HK-2 (cell line): ENCODE measurements at regions not wholly inside any gene's neighbourhood (a gene's known extent, or its start where the extent isn't known, plus 50 kb on each side); places are given as distances from the start of the nearest gene placed in this dataset.

Experiments used
- DNase-seq: peaks from one replicate; pipeline ENCODE4 v3.0.0-alpha.2; 2018; ENCODE audit not compliant: unreplicated experiment

DNA sequence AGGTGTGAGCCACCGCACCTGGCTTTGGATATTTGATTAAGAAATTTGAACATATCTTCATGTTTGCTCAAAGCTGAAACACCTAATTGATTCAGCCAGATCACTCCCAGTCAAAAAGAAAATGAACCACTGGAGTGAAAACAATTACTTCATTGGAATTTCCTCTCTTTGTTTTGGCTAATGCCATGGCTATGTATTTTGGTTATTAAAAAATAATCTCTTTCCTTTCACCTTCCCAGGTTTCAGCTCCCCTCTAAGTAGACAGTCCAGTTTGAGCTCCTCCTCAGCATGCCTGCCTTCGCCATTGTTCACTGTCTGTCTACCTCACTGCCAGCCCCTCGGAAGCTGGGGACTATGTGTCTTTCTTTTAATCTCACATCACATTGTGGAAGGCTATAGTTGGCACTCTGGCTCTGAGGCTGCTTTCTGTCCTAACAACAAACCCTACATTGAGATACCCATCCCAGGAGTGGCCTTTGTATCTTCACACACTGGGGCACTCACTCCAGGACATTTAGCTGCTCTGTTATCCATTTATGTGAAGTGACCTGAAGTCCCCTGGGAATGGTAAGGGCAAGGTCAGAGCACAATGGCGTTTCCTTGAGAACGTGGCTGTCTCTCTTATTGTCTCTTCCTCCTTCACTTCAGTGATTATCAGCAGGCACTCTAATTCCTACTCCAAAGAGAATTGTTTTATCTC, 764.0 kb upstream of the CITED2 start:
- no peak for DNase-seq

DNA sequence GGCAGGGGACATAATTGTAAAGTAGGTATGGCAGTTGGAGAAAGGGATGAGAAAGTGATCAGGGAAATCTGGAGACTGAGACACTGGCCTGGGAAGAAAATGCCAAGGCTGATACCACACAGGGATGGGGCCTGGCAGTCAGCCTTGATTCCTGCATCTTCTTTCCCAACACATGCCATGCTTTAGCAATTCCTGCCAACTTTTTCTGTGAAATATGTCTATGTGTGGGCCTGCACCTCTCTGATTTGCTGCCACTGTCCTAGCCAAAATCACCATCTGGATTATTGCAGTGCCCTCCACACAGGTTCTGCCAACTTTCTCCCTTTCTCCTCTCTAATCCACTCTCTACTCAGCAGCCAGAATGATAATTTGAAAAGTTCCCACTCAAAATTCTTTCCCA, 759.8 kb upstream of the CITED2 start:
- DNase-seq: no peak

DNA sequence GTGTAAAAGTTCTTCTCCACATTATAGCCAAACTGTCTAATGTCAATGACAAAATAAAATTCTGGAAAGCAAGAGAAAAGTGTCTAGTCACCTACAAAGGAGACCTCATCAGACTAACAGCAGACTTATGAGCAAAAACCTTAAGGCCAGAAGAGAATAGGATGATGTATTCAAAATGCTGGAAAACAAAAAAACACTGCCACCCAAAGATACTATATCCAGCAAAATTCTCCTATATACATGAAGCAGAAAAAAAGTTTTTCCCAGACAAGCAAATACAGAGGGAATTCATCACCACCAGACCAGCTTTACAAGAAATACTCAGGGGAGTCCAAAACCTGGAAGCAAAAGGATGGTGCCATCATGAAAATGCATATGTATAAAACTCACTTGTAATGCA, 755.6 kb upstream of the CITED2 start:
- DNase-seq: no peak

- DNase-seq: no peak
Measured at GRCh38 chr6:140124498-140124897, 750.0 kb upstream of the CITED2 start.

DNA sequence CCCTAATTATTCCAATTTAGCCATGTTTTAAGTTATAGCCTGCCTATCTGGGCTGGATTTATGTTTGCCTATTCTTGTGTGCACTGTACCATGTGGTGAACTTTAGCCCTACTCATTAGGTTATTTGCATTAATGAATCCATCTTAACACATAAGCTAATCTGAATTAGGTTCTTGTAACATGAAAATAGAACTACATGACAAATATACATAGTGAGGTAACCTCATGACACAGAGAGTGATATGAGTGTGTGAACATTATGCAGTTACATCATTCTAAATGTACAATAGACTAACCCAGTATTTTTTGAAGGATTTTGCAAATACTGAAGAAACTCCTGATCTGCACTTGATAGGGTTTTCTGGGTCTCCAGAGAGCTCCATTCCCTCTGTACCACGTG, 733.7 kb upstream of the CITED2 start:
- DNase-seq: no peak

DNA sequence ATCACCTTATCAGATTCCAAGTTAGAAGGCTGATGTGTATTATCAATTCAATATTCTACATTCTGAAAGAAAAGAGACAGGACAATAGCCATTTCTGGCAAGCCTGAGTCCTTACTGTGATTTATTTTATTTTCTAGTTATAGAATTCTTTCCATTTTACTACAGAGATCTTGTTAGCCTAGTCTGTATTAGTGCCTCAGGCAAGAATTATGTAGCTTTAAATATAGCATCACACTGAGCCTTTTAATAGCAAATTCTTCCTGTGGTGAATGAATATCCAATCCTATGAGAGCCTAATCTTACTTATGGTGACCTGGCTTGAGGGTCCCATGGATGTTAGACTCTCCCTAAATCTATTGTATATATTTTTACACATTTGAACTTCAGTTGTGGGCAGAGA, 732.8 kb upstream of the CITED2 start:
- no peak for DNase-seq

DNA sequence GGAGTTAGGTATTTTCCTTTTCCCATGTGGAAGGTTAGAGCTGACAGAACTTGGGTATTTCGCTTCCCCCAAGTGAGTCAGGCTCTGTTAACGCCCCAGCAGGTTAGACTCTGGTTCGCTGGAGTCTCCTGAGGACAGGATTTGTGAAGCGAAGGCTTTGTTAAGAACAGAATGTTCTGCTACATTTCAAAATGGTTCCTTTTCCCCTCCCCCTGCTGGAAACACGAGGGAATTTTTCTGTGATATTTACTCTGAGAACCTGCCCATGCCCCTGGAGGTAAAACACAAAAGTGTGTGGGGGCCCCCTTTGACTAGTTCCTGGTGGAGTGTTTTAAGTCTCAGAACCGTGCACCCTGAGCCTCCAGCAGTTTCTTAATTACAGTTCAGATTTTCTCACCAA, 731.4 kb upstream of the CITED2 start:
- DNase-seq: no peak

GRCh38 chr6:140105241-140105640, 730.8 kb upstream of the CITED2 start:
- DNase-seq: no peak

- no peak for DNase-seq
Measured at GRCh38 chr6:140101818-140102217, 727.4 kb upstream of the CITED2 start.

DNA sequence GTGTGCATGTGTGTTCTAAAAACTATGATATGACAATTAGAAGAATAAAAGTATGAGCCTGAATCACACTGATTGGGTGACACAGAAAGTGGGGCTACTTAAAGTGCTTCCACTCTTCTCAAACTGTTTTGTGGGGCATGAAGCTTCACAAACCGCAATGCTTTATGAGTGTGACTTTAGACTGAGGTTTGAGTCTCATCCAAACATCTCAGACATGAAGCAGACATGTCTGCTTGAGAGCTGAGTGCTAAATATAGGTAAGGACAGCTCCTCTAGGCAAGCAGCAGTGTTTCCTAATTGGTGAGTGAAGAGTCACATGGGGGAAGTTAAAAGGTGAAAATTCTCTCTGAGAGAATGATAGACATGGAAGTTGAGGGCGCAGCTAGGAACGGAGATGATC, 726.9 kb upstream of the CITED2 start:
- DNase-seq: no peak

- DNase-seq: no peak
Measured at GRCh38 chr6:140095532-140095931, 721.1 kb upstream of the CITED2 start.

DNA sequence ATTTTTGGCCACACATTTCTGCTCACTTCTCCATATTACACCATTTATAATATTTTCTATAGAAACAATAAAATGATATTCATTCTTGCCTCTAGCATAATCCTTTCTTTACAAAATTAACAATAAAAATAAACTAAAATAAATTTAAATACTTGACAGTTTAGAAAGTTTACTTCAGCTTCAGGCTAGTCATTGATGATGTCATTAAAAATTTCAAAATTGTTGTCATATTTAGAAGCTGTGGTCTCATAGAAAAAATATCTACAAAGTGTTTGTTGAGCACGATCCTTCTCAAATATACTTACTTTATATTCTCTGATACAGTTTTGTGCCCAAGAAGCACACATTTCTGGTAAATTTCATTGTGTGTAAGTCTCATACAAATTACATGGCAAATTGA, 717.4 kb upstream of the CITED2 start:
- DNase-seq: no peak

DNA sequence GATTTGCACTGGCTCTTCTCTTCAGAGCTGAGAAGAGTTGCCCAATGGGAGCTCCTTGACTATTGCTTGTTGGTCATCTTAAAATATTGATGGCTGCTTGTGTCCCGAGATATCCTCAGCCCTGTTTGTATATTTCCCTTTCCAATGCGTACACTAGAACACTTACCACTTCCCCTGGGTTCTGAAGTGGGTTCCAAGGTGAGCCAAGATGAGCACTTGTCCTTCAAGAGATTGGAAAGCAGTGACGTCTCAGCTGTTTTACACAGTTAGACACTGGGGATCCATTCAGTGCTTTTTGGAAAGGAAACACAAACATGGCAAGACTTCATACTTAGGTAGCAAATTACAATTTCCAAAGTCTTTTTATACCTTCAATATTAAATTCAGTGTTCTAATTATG, 716.4 kb upstream of the CITED2 start:
- DNase-seq: no peak

DNA sequence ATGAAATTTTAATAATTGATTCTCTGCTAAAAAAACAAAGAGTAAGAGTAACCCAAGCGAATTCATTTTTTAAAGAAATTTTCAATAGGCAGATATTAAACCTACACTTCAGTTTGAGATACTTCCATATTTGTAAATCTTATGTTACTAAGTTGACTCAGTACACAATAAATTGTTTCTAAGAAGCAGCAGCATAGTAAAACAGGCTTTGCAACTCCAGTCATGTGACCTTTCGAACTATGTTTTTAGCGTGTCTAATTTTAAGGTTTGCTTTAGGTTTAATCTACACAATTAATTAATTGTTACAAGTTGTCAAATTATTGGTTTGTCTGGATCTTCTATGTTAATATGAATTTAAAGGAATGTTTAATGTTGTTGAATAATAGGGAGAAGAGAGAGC, 708.9 kb upstream of the CITED2 start:
- no peak for DNase-seq

GRCh38 chr6:140082867-140083297, 708.4 kb upstream of the CITED2 start:
- no peak for DNase-seq

DNA sequence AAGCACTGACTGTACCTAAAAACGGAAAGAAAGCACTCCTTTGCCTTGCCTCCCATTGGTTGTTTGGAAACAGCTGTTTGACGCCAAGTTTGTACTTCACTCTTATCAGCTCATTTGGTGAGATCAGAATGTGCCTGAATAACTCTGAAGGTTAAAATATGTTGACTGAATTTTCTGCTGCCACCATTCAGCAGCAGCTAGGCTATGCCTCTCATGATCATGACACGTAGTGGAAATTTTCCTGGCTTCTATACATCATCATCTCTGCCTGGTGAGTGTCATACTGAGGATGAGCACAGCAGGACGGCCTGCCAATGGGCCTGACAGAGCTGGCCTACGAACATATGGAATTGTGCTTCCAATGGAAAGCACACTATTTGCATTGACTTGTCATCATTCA, 704.9 kb upstream of the CITED2 start:
- no peak for DNase-seq

GRCh38 chr6:140078561-140079125, 704.2 kb upstream of the CITED2 start:
- DNase-seq: no peak

DNA sequence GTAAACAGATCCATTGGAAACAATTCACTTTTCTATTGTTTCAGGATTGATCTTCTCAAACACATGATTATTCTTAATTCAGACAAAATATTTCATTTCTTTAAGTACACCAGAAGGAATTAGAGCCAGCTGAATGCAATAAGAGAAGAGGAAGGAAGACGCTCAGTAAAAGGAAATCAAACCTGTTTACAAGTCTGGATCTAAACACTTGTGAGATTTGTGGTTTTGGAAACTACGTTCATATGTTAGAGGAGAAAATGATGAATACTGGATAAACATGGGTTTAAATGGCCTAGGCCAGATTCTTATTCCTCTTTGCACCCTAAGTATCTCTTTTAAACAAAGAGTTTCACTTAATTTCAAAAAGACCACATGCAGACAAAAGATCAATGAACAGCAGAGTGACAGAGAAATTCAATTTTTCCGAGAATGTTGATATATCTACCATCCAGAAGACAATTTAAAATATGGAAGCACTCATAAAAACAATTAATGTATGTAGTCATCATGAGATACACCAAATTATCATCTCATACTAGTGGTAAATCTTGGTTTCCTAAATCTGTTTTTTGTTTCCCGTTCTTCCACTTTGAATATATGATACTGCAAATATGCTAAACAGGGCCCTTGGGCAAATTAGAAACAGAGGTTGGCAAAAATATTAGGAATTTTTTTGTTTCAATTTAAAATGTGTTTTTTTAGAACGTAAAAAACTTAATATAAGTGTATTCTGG, 703.5 kb upstream of the CITED2 start:
- DNase-seq: no peak

- no peak for DNase-seq
Measured at GRCh38 chr6:140076105-140076504, 701.7 kb upstream of the CITED2 start.

DNA sequence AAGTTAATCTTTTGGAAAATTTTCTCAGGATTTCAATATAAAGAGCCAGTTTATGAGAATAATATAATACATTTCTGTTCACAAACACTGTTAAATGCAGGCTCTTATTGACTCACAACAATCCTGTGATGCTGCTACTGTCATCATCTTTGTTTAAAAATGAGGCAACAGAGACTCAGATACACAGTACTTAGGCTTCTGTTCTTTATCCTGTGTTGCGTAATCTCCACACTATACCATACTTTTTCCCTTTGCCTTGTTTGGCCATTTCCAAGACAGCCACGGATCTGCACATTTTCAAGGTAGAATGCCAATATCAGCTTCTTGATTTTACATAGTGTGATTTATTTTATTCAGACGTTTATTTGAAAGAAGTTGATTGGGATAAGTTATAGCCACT, 699.0 kb upstream of the CITED2 start:
- no peak for DNase-seq

GRCh38 chr6:140071601-140072062, 697.2 kb upstream of the CITED2 start:
- no peak for DNase-seq

GRCh38 chr6:140070846-140071473, 696.5 kb upstream of the CITED2 start:
- DNase-seq: no peak

- DNase-seq: no peak
Measured at GRCh38 chr6:140069576-140069975, 695.1 kb upstream of the CITED2 start.
